ENCODE measurements at regions not wholly inside any gene's neighbourhood (a gene's known extent, or its start where the extent isn't known, plus 50 kb on each side); places are given as distances from the start of the nearest gene placed in this dataset.

- no peak overlapping the region for H3K18ac ChIP-seq (ENCODE audit: insufficient read length, low read depth, low read length)
- Mint-ChIP-seq H3K4me3 (no peak overlapping the region), H3K4me1 (peaks cover 31 to 50% of the 10 kb centered on the region in 2 experiments), H3K27ac (no peak overlapping the region; a peak in 1 of 7 replicates), H3K9me3 (peaks cover 8 to 12% of the 10 kb centered on the region in 2 experiments), H3K27me3 (ENCODE audit: low read depth) (peaks cover 16% of the 10 kb centered on the region), H3K36me3 (ENCODE audit: insufficient read depth in 1 of 3, low read depth in 3 of 3) (peaks cover 0 to 12% (median 12%) of the 10 kb centered on the region in 3 experiments; a peak in 5 of 7 replicates)
- no peak for DNase-seq
- no peaks in the 10 kb centered on the region for H3K9me3 ChIP-seq (ENCODE audit: control insufficient read depth, low read depth, low read length)
- H3K27ac ChIP-seq (ENCODE audit: insufficient read length, low read depth, low read length): no peak overlapping the region
- no peaks in the 10 kb centered on the region for H3K23me2 ChIP-seq (ENCODE audit: insufficient read length, low read depth, low read length, poor library complexity, severe bottlenecking)
- no peaks in the 10 kb centered on the region; the same call in 1 of the 2 replicates for H3K27me3 ChIP-seq (ENCODE audit: insufficient read depth, low read length)
- H3K79me2 ChIP-seq (ENCODE audit: insufficient read depth, low read length): no peaks in the 10 kb centered on the region
- no peak overlapping the region for H3K4me2 ChIP-seq (ENCODE audit: insufficient read depth, insufficient read length, low read length)
- H3K14ac ChIP-seq (ENCODE audit: insufficient read depth, low read length): no peak overlapping the region
- no peak overlapping the region for H2BK12ac ChIP-seq (ENCODE audit: insufficient read length, low read depth, low read length)
- no CpG with 5 or more reads among the region's 3 CpGs for WGBS (ENCODE audit: extremely low coverage, insufficient read length, low lambda C conversion rate)
- H2BK120ac ChIP-seq (ENCODE audit: low read depth, low read length, poor library complexity, severe bottlenecking): no peak overlapping the region
- no peak overlapping the region for H2BK15ac ChIP-seq (ENCODE audit: low read depth, low read length)
- no peak overlapping the region for H3T11ph ChIP-seq (ENCODE audit: low read length)
- no peak overlapping the region for H2BK20ac ChIP-seq (ENCODE audit: low read depth, low read length, poor library complexity, severe bottlenecking)
- no peak overlapping the region for H4K8ac ChIP-seq (replicated peaks; ENCODE audit: insufficient read length, low read depth, low read length)
- no peak overlapping the region for H3K23ac ChIP-seq (ENCODE audit: insufficient read length, low read depth, low read length)
- H3K56ac ChIP-seq (ENCODE audit: insufficient read length, low read depth, low read length): no peak overlapping the region
- H4K5ac ChIP-seq (ENCODE audit: insufficient read length, low read depth, low read length): no peak overlapping the region
- TF ChIP-seq, protein P1, sequence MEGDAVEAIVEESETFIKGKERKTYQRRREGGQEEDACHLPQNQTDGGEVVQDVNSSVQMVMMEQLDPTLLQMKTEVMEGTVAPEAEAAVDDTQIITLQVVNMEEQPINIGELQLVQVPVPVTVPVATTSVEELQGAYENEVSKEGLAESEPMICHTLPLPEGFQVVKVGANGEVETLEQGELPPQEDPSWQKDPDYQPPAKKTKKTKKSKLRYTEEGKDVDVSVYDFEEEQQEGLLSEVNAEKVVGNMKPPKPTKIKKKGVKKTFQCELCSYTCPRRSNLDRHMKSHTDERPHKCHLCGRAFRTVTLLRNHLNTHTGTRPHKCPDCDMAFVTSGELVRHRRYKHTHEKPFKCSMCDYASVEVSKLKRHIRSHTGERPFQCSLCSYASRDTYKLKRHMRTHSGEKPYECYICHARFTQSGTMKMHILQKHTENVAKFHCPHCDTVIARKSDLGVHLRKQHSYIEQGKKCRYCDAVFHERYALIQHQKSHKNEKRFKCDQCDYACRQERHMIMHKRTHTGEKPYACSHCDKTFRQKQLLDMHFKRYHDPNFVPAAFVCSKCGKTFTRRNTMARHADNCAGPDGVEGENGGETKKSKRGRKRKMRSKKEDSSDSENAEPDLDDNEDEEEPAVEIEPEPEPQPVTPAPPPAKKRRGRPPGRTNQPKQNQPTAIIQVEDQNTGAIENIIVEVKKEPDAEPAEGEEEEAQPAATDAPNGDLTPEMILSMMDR (conservative IDR thresholded peaks at IDR 0.05): no peak
- no peaks in the 10 kb centered on the region for H3K79me1 ChIP-seq (ENCODE audit: insufficient read depth, low read depth, low read length, poor library complexity, severe bottlenecking)
- H2AFZ ChIP-seq (ENCODE audit: low read length): no peak overlapping the region
- no peak overlapping the region for H2BK5ac ChIP-seq (ENCODE audit: insufficient read length, low read length)
- no peak overlapping the region for H3K9ac ChIP-seq (ENCODE audit: extremely low read depth, insufficient read length, low read length)
- H4K91ac ChIP-seq (ENCODE audit: insufficient read length, low read depth, low read length): no peak overlapping the region
- H4K20me1 ChIP-seq (ENCODE audit: control insufficient read depth, insufficient read depth, insufficient read length): no peaks in the 10 kb centered on the region
- no peak overlapping the region; the same call in 1 of the 2 replicates for H3K4ac ChIP-seq (ENCODE audit: low read depth, low read length)
- H2AK5ac ChIP-seq (ENCODE audit: insufficient read length, low read length): no peak overlapping the region
- H3K4me1 ChIP-seq (ENCODE audit: insufficient read depth, low read length): 0 out of 2 replicates have a peak, but pooled peaks cover 3% of the 10 kb centered on the region
Observed at GRCh38 chr11:31861011-31861410, 49.9 kb upstream of the PAX6 start.
